OCI-LY7 (cell line): ENCODE measurements at regions not wholly inside any gene's neighbourhood (a gene's known extent, or its start where the extent isn't known, plus 50 kb on each side); places are given as distances from the start of the nearest gene placed in this dataset.

ENCODE experiments used
- BruUV-seq: library from RNA; stranded (reverse); fragments of 400-500 nt; replicated peaks from 2 replicates; lab custom pipeline; 2021; lab: Mats Ljungman, UMichigan
- CTCF ChIA-PET: fragments of 300-600 bp; sonication (Branson Sonifier 250); formaldehyde crosslinking; loops from one replicate; lab custom pipeline; 2022; ENCODE audit warnings: antibody characterized with exemption; ENCODE audit not compliant: unreplicated experiment; lab: Charles Lee
- POLR2A ChIA-PET: fragments of 300-600 bp; sonication (Branson Sonifier 250); formaldehyde crosslinking; loops from one replicate; lab custom pipeline; 2022; ENCODE audit warnings: antibody characterized with exemption; lab: Charles Lee
- DNase-seq: peaks from one replicate; pipeline ENCODE4 v3.0.0-alpha.2; 2015; ENCODE audit warnings: low spot score
- H2AFZ ChIP-seq: fragments of 200-600 bp; sonication (generic), shearing (Covaris generic); 2 replicates; pipeline ENCODE4 v1.6.1; 2014; ENCODE audit warnings: mild to moderate bottlenecking, antibody characterized with exemption, low read length, moderate library complexity
- H3K27ac ChIP-seq: fragments of 200-600 bp; sonication (generic); 2 replicates; pipeline ENCODE4 v1.5.1; 2014; ENCODE audit warnings: mixed run types, low read depth, mild to moderate bottlenecking, moderate library complexity, low read length, inconsistent platforms; ENCODE audit not compliant: poor library complexity, severe bottlenecking
- H3K36me3 ChIP-seq: fragments of 200-600 bp; sonication (generic); 2 replicates; pipeline ENCODE4 v1.6.1; 2014; ENCODE audit warnings: mild to moderate bottlenecking, antibody characterized with exemption, low read length, moderate library complexity, mixed read lengths; ENCODE audit not compliant: insufficient read depth
- H3K4me1 ChIP-seq: fragments of 200-600 bp; sonication (generic); 2 replicates; pipeline ENCODE4 v1.5.1; 2014; ENCODE audit warnings: mild to moderate bottlenecking, low read length; ENCODE audit not compliant: insufficient read depth, poor library complexity, severe bottlenecking
- H3K4me2 ChIP-seq: fragments of 200-600 bp; sonication (generic); 2 replicates; pipeline ENCODE4 v1.6.1; 2014; ENCODE audit warnings: mild to moderate bottlenecking, low read length
- H3K4me3 ChIP-seq: fragments of 200-600 bp; sonication (generic); 2 replicates; pipeline ENCODE4 v1.5.1; 2014; ENCODE audit warnings: mild to moderate bottlenecking, low read depth, low read length; ENCODE audit not compliant: poor library complexity, severe bottlenecking
- H3K79me2 ChIP-seq: fragments of 200-600 bp; sonication (generic); 2 replicates; pipeline ENCODE4 v1.6.1; 2016; ENCODE audit warnings: low read depth, mild to moderate bottlenecking, low read length, moderate library complexity, mixed read lengths; ENCODE audit not compliant: insufficient read depth
- H3K9me2 ChIP-seq: fragments of 200-600 bp; sonication (generic); 2 replicates; pipeline ENCODE4 v1.6.1; 2016; ENCODE audit warnings: mild to moderate bottlenecking, low read length, mixed read lengths; ENCODE audit not compliant: insufficient read depth
- H3K9me3 ChIP-seq: fragments of 200-600 bp; sonication (generic); 2 replicates; pipeline ENCODE4 v1.6.1; 2014; ENCODE audit warnings: mild to moderate bottlenecking, mixed run types, low read length, mixed read lengths
- H4K20me1 ChIP-seq: fragments of 200-600 bp; sonication (generic); 2 replicates; pipeline ENCODE4 v1.6.1; 2014; ENCODE audit warnings: mild to moderate bottlenecking, antibody characterized with exemption, low read length, moderate library complexity, mixed read lengths; ENCODE audit not compliant: insufficient read depth
- EZH2phosphoT487 ChIP-seq: fragments of 200-600 bp; sonication (generic); IDR thresholded peaks from 2 replicates; pipeline ENCODE4 v1.6.1; 2018; ENCODE audit warnings: low read depth, borderline replicate concordance, mild to moderate bottlenecking, mixed run types, antibody characterized with exemption, low read length, moderate library complexity, mixed read lengths
- intact Hi-C: fragments of 100-400 bp; cut with micrococcal nuclease; formaldehyde crosslinking; loops from one replicate; pipeline ENCODE4 v1.10.0; 2022; ENCODE audit not compliant: unreplicated experiment
- TF ChIP-seq, protein P1 (sequence below): fragments of 200-600 bp; sonication (generic); conservative IDR thresholded peaks from 2 replicates; pipeline ENCODE4 v1.5.1; 2014; ENCODE audit warnings: mild to moderate bottlenecking, antibody characterized with exemption, low read length, moderate library complexity, mixed read lengths

DNA sequence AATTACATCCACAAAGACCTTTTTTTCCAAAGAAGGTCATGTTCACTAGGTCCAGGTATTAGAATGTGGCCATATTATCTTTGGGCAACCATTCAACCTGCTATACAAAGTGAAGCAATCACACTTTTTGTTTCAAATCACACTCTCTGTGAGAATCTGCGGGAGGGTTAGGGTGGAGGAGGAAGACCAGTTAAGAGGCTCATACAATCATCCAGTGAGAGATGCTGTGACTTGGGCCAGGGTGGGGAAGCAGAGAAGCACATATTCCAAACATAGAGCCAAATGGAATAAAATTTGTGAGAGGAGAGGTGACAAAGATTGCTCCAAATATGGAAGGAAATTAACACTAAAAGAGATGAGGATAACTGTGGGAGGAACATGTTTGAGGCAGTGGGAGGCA is 351.6 kb downstream of the CYRIA start:
- Histone ChIP-seq H3K9me2 (no peaks in the 10 kb centered on the region), H2AFZ (no peak overlapping the region), H3K4me3 (no peak overlapping the region), H3K27ac (no peak overlapping the region), H3K36me3 (no peaks in the 10 kb centered on the region), H4K20me1 (no peaks in the 10 kb centered on the region), H3K9me3 (no peaks in the 10 kb centered on the region), H3K4me1 (no peaks in the 10 kb centered on the region), H3K4me2 (no peak overlapping the region), H3K79me2 (no peaks in the 10 kb centered on the region)
- DNase-seq, result no peak
- intact Hi-C loops, result no loop called here
- ChIA-PET CTCF (no interaction called here), POLR2A (interaction anchor here (0.6 kb wide), 1 partner anchor 279 kb away, joined by 3 read pairs; no protein-coding TSS in a partner anchor)
- TF ChIP-seq, protein P1, sequence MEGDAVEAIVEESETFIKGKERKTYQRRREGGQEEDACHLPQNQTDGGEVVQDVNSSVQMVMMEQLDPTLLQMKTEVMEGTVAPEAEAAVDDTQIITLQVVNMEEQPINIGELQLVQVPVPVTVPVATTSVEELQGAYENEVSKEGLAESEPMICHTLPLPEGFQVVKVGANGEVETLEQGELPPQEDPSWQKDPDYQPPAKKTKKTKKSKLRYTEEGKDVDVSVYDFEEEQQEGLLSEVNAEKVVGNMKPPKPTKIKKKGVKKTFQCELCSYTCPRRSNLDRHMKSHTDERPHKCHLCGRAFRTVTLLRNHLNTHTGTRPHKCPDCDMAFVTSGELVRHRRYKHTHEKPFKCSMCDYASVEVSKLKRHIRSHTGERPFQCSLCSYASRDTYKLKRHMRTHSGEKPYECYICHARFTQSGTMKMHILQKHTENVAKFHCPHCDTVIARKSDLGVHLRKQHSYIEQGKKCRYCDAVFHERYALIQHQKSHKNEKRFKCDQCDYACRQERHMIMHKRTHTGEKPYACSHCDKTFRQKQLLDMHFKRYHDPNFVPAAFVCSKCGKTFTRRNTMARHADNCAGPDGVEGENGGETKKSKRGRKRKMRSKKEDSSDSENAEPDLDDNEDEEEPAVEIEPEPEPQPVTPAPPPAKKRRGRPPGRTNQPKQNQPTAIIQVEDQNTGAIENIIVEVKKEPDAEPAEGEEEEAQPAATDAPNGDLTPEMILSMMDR, result no peak
- no peak for TF ChIP-seq EZH2phosphoT487
- no TSS peak for BruUV-seq

DNA sequence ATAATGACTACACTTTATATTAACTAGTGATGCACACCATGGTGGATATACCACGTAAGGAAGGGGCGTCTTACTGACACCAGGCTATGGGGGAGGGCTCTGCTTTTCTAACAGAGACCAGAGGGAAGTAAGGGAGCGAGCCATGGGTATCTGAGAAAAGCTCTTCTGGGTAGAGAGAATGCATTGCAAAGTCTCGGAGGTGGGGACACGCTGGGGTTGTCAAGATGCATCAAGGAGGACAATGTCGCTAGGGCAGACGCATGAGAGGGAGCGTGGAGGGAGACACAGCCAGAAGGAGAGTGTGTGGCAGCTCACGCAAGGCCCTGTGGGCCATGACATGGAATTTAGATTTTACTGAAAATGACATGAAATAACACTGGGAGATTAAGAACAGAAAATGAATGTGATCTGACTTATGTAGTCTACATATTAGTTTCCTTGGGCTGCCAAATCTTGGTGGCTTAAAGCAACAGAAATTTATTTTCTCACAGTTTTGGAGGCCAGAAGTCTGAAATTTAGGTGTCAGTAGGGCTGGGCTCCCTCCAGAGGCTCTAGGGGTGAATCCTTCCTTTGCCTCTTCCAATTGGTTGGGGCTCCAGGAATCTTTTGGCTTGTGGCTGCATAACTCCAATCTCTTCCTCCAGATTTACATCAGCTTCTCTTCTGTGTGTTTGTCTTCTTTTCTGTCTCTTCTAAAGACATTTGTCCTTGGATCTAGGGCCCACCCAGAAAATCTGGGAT is 352.2 kb downstream of the CYRIA start:
- TF ChIP-seq EZH2phosphoT487, result no peak
- TF ChIP-seq, protein P1, result no peak
- ChIA-PET CTCF (no interaction called here), POLR2A (no interaction called here)
- H3K79me2 ChIP-seq, result no peaks in the 10 kb centered on the region
- H3K4me2 ChIP-seq, result no peak overlapping the region
- H3K36me3 ChIP-seq, result no peaks in the 10 kb centered on the region
- no peak for DNase-seq
- no peaks in the 10 kb centered on the region for H3K4me1 ChIP-seq
- no peaks in the 10 kb centered on the region for H4K20me1 ChIP-seq
- BruUV-seq, result no TSS peak
- intact Hi-C loops, result no loop called here
- H2AFZ ChIP-seq, result no peak overlapping the region
- H3K27ac ChIP-seq, result no peak overlapping the region
- no peak overlapping the region for H3K4me3 ChIP-seq
- no peaks in the 10 kb centered on the region for H3K9me3 ChIP-seq
- H3K9me2 ChIP-seq, result no peaks in the 10 kb centered on the region

DNA sequence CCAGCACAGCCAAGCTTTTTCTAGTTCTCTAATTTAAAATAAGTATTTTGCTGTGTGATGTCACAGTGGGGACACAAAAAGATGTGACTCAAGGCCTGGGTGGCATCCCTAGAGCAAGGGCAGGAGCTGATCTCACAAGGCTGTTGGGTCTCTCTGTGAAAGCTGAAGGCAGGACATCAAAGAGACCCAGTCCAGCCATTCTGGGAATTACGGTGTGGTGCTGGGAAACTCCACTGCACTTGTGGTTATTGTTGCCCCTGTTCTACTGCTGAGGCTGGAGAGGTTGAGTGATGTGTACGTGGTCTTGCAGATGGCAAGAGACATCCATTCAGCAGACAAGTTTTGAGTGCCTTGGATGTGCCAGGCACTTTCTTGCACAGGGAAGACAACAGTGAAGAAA is 352.9 kb downstream of the CYRIA start:
- Histone ChIP-seq H3K4me2 (no peak overlapping the region), H3K4me3 (no peak overlapping the region), H4K20me1 (no peaks in the 10 kb centered on the region), H3K9me2 (no peaks in the 10 kb centered on the region), H3K36me3 (no peaks in the 10 kb centered on the region), H2AFZ (no peak overlapping the region), H3K4me1 (no peaks in the 10 kb centered on the region), H3K79me2 (no peaks in the 10 kb centered on the region), H3K9me3 (no peaks in the 10 kb centered on the region), H3K27ac (no peak overlapping the region)
- no peak for DNase-seq
- TF ChIP-seq, protein P1, result no peak
- no peak for TF ChIP-seq EZH2phosphoT487
- CTCF ChIA-PET, result no interaction called here
- intact Hi-C loops, result no loop called here
- POLR2A ChIA-PET, result no interaction called here
- no TSS peak for BruUV-seq
